GM18861 (cell line): ENCODE measurements at regions not wholly inside any gene's neighbourhood (a gene's known extent, or its start where the extent isn't known, plus 50 kb on each side); places are given as distances from the start of the nearest gene placed in this dataset.
"Not testable (repeated sequence)": the region's sequence is repeated elsewhere in the genome, so short reads cannot be mapped to it uniquely, and the experiment has no call there.

Experiments used
- ATAC-seq: cut with Tn5 transposase; IDR thresholded peaks from one replicate; pipeline ENCODE4 v1.9.1; 2021; ENCODE audit not compliant: unreplicated experiment

DNA sequence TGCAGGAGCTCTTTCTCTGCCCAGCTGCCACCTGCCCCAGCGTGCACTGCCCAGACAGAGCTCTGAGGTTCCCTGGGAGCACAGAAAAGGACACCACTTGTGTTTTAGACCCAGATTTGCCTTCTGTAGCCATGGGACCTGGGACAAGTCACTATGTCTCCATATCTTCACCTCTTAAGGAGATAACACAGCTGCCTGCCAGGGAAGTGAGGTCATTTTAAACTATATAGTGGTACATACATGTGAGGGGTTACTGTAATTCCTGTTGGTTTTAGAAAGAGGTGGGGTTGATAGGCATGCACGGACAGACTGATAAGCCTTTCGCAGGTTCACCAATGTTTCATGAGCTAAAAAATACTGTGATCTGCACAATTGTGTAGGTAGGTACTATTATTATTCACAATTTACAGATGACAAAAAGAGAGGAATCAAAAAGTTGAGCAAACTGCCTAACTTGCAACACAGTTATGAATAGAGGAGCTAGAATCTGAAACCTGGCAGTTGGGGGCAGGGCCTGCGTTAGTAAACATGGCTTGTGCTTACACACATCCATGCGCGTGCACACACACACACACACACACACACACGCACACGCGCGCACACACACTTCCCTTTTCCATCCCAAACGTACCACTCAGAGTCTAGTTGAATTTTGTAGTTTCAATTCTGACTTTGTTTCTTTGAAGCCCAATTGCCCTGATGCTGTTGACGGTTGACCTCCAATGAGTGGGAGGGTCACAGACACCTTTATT, 193.6 kb downstream of the FAM43A start:
- ATAC-seq, result no peak

DNA sequence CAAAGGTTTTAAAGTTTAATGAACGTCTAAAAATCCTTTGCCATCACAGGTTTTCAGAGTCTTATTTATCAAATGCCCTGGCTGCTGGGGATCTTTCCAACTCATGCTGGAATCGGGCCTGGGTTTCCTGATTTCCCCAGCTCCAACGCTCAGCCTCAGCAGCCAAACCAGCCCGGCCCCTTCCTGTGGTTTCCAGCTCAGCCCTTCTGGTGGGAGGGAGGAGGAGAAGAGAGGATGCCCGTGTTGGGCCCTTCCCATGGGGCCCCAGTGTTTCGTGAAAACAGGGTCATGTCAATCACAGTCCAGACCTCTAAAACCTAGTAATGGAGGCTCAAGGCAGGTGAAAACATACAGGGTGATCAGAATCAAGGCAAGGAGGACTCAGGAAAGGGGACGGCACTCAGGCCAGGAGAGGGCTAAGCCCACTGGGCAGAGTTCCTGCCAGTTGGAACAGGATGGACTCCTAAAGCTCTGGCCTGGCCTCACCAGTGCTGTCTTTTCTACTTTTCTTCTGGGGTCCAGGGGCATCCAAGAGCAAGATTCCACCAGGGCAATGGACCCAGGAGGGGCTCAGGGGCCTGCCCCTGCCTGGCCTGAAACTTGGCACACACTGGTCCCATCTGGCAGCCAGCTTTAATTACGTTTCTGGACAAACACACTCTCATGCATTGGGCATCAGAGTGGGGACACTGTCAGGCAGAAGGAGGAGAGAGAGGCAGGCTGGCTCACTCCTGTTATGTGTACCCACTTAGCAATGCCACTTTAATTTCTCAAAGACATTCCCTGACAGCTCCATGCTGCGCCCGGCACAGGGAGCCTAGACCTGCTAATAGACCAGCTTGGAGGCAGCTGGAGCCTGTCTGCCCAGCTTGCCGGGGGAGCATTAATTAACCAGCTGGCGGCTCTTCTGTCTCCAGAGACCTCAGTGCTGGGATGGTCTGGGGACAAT, 194.6 kb downstream of the FAM43A start:
- no peak for ATAC-seq

DNA sequence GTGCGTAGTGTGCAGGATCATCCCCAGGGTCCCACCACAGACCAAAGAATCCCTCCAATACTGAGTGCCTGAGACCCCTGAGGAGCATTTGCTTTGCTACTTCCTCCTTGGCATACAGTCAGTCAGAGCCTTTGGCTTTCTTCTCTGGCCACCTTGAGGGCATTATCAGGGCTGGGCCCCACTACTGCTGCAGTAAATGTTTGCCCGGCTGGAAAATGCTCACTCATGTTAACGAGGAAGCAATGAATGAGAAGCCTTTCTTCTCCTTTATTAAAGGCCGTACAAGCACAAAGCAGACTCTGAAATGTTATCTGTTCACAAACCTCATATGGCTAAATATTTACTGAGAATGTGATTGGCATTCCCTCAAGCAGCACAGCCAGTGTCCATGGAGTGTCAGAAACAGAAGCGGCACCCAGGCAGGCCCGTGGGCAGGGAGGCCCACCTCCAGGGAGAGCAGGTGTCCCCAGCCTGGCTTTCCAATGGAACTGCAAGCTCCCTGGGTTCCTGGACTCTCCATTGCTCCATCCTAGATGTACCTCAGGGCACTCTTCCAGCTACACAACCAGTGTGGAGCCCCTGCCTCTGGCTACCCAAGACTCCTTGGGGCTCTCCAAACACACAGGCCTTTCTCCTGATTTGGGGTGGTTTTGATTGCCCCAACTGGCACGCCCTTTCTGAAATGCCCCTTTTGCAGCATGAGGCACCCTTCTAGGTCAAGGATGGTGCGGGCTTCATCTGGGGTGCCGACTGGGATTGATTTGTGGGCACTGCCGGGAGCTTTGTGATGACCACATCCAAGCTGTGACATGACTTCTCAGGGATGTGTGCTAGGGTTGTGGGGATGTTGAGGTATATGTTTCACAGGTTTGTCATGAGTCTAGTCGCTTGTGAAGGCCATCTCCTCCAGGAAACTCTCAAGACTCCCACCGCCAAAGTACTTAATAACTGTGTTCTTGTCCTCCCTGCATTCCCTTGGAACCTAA, 195.6 kb downstream of the FAM43A start:
- no peak for ATAC-seq

DNA sequence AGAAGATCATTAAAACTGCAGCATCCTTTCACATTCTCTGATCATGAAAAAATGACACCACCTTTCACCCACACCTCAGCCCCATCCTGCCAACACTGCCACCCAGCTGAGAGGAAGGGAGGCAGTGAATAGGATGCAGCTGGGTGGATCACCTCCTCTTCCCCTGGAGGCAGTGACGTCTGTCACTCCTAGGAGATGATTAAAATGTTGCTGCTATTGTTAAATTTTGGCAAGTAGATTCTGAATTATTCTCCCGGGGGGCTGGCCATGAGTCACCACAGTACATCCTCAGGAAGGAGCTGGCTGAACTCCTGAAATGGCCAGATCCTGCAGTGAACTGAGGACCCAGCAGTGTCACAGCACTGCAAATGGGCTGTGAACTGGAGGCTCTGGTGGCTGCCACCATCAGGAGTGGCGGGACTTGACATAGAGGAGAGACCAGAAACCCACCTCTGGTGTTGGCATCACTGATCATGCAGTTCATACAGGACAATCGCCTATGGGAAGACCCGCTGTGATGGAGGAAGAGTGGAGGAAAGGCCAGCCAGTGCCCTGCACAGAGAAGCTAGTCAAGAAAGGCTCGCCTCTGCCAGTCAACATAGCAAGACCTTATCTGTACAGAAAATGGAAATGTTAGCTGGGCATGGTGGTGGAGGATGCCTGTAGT, 199.1 kb downstream of the FAM43A start:
- no peak for ATAC-seq

DNA sequence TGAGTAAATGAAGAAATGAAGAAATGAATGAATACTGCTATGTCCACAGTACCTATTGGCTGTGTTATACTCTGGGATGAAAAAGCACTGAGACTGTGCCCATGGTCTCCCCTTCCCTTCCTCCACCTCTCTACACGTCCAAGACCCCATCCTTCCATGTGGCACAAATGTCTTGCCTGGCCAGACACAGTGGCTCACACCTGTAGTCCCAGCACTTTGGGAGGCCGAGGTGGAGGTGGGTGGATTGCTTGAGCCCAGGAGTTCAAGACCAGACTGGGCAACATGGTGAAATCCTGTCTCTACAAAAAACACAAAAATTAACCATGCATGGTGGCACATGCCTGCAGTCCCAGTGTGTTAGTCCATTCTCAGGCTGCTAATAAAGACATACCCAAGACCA, 200.1 kb downstream of the FAM43A start:
- no peak for ATAC-seq

DNA sequence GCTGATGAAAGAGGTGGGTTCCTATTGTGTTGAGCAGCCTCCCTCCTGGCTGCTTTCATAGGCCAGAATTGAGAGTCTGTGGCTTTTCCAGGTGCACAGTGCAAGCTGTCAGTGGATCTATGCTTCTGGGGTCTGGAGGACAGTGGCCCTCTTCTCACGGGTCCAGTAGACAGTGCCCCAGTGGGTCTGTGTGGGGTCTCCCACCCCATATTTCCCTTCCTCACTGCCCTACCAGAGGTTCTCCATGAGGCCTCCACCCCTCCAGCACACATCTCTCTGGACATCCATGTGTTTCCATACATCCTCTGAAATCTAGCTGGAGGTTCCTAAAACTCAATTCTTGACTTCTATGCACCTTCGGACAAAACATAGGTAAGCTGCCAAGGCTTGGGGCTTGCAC, 201.2 kb downstream of the FAM43A start:
- no peak for ATAC-seq

DNA sequence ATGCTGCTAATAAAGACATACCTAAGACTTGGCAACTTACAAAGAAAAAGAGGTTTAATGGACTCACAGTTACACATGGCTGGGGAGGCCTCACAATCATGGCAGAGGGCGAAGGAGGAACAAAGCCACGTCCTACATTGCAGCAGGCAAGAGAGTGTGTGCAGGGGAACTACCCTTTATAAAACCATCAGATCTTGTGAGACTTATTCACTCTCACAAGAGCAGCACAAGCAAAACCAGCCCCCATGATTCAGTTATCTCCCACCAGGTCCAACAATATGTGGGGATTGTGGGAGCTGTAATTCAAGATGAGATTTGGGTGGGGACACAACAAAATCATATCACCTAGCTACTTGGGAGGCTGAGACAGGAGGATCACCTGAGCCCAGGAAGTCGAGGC, 202.4 kb downstream of the FAM43A start:
- not testable (repeated sequence) for ATAC-seq

DNA sequence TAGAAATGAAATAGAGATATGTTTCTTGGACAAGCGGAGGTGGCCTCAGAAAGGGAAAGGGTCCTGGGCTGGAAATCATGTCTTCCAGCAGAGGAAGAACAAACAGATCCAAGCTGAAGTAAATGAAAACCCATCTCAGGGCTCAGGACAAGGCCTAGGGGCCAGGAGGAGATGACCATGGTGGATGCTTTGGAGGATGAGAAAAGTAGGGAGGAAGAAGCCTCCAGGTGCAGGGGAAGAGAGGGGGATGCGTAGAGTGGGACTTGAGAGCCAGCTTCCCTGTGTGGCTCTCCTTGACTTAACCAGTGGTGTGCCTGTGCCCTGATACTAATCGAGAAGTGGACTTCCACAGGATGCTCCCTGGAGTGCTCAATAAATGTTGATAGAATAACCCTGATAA, 203.2 kb downstream of the FAM43A start:
- no peak for ATAC-seq

DNA sequence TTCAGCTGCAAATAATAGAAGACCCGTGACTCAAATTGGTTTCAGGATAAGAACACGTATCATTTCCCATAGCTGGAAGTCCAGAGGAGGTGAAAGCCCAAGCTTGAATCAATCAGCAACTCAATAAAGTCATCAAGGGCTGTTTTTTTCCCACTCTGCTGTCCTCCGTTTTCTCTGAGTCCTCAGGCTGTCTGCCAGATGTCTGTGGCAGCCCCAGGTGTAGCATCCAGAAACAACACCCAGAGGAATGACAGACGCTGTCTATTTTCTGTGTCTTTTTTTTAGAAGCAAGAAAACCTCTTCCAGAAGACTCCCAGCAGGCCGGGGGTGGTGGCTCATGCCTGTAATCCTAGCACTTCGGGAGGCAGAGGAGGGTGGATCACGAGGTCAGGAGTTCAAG, 204.4 kb downstream of the FAM43A start:
- no peak for ATAC-seq

DNA sequence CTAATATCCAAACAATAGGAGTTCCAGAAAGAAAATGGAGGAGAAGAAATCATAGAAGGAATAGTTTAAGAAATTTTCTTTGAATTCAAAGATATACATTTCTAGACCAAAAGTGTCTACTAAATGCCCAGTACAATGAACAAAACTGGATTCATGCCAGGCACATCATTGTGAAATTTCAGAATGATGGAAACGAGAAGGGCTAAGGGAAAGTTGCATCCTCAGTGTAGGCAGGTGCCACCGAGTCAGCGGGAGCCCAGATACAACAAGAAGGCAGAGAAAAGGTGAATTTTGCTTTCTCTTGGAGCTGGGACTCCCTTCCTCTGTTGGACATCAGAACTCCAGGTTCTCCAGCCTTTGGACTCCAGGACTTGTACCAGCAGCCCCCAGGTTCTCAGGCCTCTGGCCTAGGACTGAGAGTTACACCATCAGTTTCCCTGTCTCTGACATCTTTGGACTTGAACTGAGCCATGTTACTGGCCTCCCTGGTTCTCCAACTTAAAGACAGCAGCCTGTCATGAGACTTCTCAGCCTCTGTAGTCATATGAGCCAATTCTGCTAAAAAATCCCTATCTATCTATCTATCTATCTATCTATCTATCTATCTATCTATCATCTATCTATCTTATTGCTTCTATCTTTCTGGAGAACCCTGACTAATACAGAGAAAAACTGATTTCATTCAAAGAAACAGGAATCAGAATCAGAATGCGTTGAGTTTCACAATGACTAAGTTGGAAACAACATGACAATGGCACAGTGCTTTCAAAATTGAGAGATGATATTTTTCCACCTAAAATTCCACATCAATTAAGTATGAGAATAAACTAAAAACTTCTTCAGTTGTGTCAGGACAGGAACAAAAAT, 207.7 kb downstream of the FAM43A start:
- no peak for ATAC-seq

DNA sequence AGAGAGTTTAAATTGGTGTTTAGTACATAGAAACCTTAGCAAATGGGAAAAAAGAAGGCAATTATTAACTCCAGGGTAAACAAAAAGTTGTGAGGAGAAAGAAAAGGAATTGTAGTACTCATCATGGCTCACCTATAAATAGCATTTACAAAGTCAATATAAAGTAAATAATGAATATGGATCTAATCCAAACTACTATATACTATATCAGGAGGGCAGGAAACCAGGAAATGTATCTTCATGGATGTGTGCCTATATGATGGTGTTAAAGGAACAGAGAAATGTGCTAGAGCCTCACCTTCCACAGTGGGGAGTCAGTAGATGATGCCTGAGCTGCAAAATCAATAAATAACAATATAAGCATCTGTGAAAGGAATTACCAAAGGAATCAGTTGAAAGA, 208.9 kb downstream of the FAM43A start:
- ATAC-seq, result no peak

DNA sequence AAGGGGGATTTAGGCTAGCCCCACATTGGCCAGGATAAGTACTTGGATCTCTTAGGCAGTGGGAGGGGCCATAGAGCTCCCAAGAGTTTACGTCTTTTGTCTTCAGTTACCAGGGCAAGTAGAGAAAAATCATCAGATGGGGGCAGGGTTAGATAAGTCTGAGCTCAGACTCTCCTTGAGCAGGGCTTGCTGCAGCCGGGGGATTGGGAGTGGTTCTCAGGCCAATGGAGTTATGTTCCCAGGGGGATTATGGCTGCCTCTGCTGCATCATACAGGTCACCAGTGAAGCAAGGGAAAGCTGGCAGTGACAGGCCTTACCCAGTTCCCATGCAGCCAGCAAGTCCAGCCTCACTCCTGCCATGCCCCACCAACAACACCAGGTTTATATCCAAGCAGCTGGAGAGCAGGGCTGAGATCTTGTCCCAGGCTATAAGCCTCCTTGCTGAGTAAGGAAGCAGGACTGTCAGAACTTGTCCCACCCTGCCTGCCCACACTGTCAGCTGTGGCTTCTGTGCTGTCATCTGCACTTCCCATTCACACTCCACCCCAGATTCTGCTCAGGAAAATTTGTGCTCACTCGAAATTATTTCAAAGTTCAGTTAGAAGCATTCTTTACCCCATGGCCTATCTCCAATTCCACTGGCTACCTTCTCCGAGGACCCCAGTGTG, 215.3 kb downstream of the FAM43A start:
- no peak for ATAC-seq

DNA sequence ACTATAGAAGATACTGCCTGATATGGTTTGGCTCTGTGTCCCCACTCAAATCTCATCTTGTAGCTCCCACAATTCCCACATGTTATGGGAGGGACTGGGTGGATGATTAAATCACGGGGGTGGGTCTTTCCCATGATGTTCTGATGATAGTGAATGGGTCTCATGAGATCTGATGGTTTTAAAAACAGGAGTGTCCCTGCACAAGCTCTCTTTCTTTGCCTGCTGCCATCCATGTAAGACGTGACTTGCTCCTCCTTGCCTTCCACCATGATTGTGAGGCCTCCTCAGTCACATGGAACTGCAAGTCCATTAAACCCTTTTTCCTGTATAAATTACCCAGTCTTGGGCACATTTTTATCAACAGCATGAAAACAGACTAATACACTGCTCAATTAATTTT, 217.8 kb downstream of the FAM43A start:
- not testable (repeated sequence) for ATAC-seq

DNA sequence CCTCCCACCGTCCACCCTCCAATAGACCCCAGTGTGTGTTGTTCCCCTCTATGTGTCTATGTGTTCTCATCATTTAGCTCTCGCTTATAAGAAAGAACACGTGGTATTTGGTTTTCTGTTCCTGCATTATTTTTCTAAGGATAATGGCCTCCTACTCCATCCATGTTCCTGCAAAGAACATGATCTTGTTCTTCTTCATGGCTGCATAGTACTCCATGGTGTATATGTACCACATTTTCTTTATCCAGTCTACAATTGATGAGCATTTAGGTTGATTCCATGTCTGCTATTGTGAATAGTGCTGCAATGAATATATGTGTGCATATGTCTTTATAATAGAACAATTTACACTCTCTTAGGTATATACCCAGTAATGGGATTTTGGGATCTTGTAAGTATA, 219.3 kb downstream of the FAM43A start:
- ATAC-seq, result not testable (repeated sequence)

DNA sequence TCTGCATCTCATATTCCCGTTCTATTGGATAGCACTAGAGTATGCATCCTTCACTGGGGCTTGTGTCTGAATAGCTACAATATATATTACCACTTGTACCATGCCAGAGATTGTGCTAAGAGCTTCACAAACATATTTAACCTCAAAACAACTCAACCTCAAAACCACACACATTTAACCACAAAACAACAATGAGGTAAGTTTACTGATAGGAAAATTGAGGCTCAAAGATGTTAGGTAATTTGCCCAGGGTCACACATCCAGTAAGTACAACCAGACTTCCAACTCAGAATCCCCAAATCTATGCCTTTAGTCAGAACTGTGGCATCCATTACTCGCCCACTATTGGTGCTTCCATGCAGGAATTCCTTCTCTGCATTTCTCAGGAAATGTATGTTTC, 220.0 kb downstream of the FAM43A start:
- no peak for ATAC-seq

DNA sequence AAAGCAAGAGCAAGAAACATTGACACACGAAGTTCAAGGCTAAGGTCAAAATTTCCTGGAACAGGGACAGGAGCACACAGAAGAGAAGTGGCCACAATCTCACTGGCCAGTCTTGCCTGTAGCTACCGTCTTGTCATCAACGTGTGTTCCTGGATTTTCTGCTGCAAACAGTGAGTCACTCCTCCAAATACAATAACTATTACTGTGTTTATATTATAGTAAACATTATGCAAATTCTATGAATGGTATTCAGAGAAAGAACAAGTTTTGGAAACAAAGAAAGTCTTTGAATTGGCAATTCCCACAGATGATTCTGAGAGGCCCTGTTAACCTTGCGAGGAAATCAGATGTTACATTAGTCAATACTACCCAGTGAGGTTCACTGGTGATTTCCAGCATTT, 220.5 kb downstream of the FAM43A start:
- no peak for ATAC-seq

DNA sequence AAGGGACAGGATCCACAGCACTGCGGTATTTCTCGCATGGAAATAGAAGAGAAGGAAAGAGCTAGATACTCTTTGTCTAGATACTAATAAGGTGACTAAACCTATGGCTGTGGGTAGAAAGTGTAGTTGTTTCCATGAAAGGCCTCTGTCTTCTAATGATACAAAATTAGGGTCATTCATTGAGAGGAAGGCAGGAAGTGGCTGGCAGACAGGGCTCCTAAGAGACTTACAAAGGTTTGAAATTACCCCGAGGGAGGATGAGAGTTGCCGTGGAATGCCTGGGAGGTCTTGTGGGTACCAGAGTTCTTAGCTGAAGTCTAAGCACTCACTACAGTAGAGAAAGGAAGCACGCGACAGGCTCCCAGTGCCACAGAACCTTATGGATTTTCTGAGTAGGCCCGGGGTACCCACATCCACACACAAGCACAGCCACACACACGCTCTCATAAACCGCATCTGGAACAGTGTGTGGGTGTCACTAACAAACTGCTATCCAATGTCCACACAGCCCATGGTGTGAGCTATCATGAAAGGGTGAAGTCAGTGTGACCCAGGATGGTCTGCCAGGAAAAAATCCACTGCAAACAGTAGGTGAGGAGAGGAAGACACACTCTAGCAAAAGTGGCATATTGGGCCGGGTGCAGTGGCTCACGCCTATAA, 221.4 kb downstream of the FAM43A start:
- ATAC-seq, result no peak

DNA sequence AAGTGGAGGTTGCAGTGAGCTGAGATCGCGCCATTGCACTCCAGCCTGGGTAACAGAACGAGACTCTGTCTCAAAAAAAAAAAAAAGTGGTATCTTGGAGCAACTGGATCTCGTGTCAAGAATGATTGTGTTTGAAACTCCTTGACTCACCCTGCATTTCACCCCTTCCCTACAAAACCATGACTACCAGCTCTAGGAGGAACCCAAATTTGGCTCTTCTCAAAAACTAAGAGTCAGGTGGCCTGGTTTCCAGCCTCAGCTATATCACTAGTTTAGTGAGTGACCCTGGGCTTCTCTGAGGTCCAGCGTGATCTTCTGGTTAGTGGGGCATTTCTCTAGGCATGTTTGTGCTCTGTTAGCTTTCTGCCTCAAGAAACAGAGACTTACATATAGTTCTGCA, 222.1 kb downstream of the FAM43A start:
- no peak for ATAC-seq
